Activated CD8-positive, alpha-beta memory T cell treated with anti-CD3 and anti-CD28 coated beads for 36 hours (primary cell): ENCODE measurements at regions not wholly inside any gene's neighbourhood (a gene's known extent, or its start where the extent isn't known, plus 50 kb on each side); places are given as distances from the start of the nearest gene placed in this dataset.

ENCODE experiments used
- CTCF ChIA-PET: fragments of 350-600 bp; sonication (Branson Sonifier 250); formaldehyde crosslinking; loops from one replicate; lab custom pipeline; 2021; ENCODE audit warnings: antibody characterized with exemption; lab: Charles Lee
- POLR2A ChIA-PET: fragments of 350-600 bp; sonication (Branson Sonifier 250); formaldehyde crosslinking; loops from one replicate; lab custom pipeline; 2021; ENCODE audit warnings: antibody characterized with exemption; lab: Charles Lee

DNA sequence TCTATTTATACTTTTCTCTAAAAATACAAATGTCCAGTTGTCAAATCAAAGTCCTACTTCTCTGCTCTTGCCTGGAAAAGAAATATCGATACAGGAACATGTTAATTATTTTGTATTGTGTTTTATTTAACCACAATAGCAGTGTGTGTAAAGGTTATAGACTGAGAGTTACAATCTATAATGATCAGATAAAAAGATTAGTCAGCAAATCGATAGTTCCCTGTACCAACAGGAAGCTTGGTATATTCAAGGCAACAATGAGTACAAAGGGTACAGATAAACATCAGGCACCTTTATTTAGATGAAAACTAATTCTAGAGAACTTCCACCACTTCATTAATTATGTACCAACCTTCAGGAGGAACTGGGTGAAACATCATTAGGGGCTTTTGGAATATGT is 469.5 kb downstream of the GBA3 start:
- ChIA-PET CTCF (no interaction called here), POLR2A (no interaction called here)

DNA sequence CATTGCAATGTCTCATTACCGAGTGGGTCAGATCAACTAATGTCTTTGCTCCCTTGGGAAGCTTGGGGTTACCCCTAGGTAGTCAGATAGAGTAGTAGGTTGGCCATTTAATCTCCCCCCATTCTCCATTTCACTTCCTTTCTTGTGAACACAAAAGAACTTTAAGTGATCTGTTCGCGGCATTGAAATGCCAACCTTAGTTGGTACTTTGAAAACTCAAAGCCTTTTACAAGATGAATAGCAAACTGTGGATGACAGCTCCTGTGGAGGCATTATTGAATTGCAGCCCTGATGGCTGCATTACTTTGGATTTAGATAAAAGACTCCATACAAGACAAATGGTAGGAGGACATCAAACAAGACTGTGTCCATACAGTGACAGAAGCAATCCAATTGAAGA is 469.1 kb downstream of the GBA3 start:
- ChIA-PET CTCF (no interaction called here), POLR2A (no interaction called here)

- POLR2A ChIA-PET, result no interaction called here
- CTCF ChIA-PET, result no interaction called here
Measured at GRCh38 chr4:23153076-23153475, 460.3 kb downstream of the GBA3 start.

GRCh38 chr4:23149815-23150214 is 457.1 kb downstream of the GBA3 start:
- CTCF ChIA-PET, result no interaction called here

DNA sequence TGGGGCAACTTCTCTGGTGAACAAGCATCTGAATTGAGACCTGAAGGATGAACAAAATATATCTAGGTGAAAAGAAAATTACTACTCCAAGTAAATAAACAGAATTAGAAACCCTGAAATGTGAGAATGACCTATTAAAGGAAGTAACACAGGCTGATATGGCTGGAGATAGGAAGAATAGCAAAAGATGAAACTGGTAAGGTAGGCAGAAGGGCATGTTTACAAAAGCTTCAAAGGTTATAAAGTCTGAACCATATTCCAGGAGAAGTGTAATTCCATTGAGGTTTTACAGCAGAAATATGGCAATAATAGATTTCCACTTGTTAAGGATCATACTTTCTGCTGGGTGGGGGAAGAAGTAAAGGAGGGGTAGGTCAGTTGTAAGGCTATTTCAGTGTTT is 452.0 kb downstream of the GBA3 start:
- POLR2A ChIA-PET, result no interaction called here
- CTCF ChIA-PET, result no interaction called here

More at GRCh38 chr4:23149815-23150214, 457.1 kb downstream of the GBA3 start:
- POLR2A ChIA-PET, result no interaction called here

GRCh38 chr4:23135792-23136645 is 443.3 kb downstream of the GBA3 start:
- POLR2A ChIA-PET, result no interaction called here
- CTCF ChIA-PET, result no interaction called here

DNA sequence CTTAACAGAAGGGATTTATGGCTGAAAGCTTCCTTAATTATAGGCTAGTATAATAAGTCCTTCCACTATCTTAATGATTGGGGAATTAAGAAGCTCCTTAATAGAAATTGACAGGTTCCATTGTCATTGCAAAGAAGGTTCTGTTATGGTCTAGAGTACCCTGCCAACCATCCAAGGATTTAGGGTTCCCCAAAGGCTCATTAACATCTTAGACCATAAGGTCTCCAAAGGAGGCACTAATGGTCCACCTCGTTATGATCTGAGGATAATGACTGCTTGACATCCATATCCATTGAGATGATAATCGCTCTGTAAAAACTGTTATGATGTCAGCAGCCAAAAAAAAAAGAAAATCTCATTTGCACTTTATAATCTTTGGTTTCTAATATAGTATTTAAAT is 441.6 kb downstream of the GBA3 start:
- POLR2A ChIA-PET, result no interaction called here
- CTCF ChIA-PET, result no interaction called here

- ChIA-PET POLR2A (no interaction called here), CTCF (no interaction called here)
Measured at GRCh38 chr4:23130845-23131244, 438.1 kb downstream of the GBA3 start.

- ChIA-PET POLR2A (no interaction called here), CTCF (no interaction called here)
Measured at GRCh38 chr4:23125118-23125517, 432.4 kb downstream of the GBA3 start.

GRCh38 chr4:23122666-23123400 is 430.1 kb downstream of the GBA3 start:
- ChIA-PET POLR2A (no interaction called here), CTCF (no interaction called here)

GRCh38 chr4:23120374-23120773 is 427.6 kb downstream of the GBA3 start:
- CTCF ChIA-PET, result no interaction called here
- POLR2A ChIA-PET, result no interaction called here

- ChIA-PET POLR2A (no interaction called here), CTCF (no interaction called here)
Measured at GRCh38 chr4:23117826-23118225, 425.1 kb downstream of the GBA3 start.

DNA sequence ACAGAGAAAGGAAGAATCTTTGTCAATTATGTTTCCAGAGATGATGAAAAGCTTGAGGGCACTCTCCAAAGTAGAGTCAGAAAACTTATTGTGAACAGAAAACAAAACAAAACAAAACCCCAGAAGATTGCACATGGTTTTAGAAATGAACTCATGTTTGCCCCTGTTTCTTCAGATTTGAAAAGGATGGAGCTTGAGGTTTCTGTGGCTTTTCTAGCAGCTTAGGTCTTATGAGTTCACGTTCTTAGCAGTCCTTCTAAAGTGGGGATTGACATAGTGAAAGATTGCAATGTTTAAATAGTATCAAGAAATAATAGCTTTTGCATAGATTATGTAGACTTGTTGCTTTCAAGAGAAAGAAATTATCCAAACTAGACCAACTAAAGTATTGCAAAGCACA is 421.8 kb downstream of the GBA3 start:
- POLR2A ChIA-PET, result no interaction called here
- CTCF ChIA-PET, result no interaction called here

- CTCF ChIA-PET, result no interaction called here
Measured at GRCh38 chr4:23113104-23113503, 420.4 kb downstream of the GBA3 start.

GRCh38 chr4:23106516-23106915 is 413.8 kb downstream of the GBA3 start:
- ChIA-PET CTCF (no interaction called here), POLR2A (no interaction called here)

More at GRCh38 chr4:23113104-23113503, 420.4 kb downstream of the GBA3 start:
- POLR2A ChIA-PET, result no interaction called here

DNA sequence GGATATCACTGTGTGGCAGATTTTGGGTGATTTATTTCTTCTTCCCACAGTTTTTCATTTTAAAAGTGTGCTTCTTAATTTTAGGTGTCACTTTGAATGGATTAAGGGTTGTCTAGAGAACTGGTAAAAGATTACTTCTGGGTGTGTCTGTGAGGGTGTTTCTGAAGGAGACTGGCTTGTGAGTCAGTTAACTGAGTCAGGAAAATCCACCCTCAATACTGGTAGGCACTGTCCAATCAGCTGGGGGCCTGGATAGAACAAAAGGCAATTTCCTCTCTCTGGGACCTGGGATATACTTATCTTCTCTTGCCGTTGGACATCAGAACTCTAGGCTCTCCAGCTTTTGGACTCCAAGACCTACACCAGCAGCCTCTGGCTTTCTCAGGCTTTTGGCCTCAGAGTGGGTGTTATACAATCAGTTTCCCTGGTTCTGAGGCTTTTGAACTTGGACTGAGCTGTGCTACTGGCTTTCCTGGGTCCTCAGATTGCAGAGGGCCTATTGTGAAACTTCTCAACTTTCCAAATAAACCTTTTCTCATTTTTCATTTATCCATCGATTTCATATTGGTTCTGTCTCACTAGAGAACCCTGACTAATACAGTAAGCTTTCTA is 413.1 kb downstream of the GBA3 start:
- POLR2A ChIA-PET, result no interaction called here
- CTCF ChIA-PET, result no interaction called here

- ChIA-PET POLR2A (no interaction called here), CTCF (no interaction called here)
Measured at GRCh38 chr4:23097251-23097650, 404.5 kb downstream of the GBA3 start.

DNA sequence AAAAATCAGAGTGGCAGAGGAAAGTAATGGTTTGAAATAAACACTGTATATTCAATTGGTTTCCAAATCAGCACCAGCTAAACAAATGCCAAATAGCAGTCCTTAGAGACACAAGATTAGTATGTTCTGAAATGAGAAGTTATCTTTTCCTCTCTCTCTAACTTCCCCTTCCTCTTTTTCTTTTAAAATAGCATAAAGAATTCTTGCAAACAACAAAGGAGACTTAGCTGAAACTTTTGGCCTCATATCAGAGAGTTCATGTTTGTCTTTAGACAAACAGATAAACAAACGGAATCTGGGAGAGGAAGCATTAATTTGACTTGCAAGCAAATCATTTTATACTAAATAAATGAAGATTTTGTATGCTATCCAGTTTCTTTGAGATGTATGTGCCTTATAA is 399.0 kb downstream of the GBA3 start:
- POLR2A ChIA-PET, result no interaction called here
- CTCF ChIA-PET, result no interaction called here

GRCh38 chr4:23085249-23085568 is 392.5 kb downstream of the GBA3 start:
- ChIA-PET POLR2A (no interaction called here), CTCF (no interaction called here)

GRCh38 chr4:23084559-23085248 is 392.0 kb downstream of the GBA3 start:
- ChIA-PET POLR2A (no interaction called here), CTCF (no interaction called here)
